Prostate gland (tissue), 2 donors: ENCODE measurements at regions not wholly inside any gene's neighbourhood (a gene's known extent, or its start where the extent isn't known, plus 50 kb on each side); places are given as distances from the start of the nearest gene placed in this dataset.

Source experiments
- CTCF ChIP-seq, 4 experiments: fragments of 200-600 bp in 2 of 4; fragments of 450-650 bp in 2 of 4; sonication (generic) in 2 of 4; IDR thresholded peaks; 1 replicate in 3 of 4; 2 replicates in 1 of 4; pipeline ENCODE4 v1.5.1; 2016 to 2019; ENCODE audit warnings: antibody characterized with exemption in 4 of 4, mild to moderate bottlenecking in 2 of 4, moderate library complexity in 2 of 4
- POLR2A ChIP-seq: fragments of 450-650 bp; IDR thresholded peaks from one replicate; pipeline ENCODE4 v1.6.1; 2016; ENCODE audit warnings: antibody characterized with exemption, mild to moderate bottlenecking

DNA sequence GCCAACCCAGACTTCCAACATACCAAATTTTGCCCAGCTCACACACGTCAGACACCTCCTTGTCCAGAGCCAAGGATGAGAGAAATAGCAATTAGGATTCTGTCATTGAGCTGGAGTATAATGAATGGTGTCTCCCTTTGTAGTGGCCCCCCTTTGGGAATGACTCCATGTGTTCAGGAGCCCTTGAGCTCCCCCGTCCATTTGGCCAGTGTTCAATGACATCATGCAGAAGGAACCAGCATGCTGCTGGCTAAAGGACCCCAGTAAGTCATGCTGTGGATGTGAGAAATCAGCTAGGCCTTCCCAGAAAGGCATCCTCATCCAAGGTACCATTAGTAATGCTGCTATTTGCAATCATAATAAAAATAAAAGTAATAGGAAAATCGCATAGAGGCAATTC is 158.8 kb upstream of the SRRM4 start:
- TF ChIP-seq CTCF (IDR thresholded peaks at IDR 0.05) (no peak), POLR2A (no peak)
